ENCODE measurements at regions not wholly inside any gene's neighbourhood (a gene's known extent, or its start where the extent isn't known, plus 50 kb on each side); places are given as distances from the start of the nearest gene placed in this dataset.
"Not testable (repeated sequence)": the region's sequence is repeated elsewhere in the genome, so short reads cannot be mapped to it uniquely, and the experiment has no call there.

GRCh38 chr5:62211405-62211804, 94.6 kb upstream of the KIF2A start:
- no peak for DNase-seq (ENCODE audit: low spot score)
- no peak for FAIRE-seq

DNA sequence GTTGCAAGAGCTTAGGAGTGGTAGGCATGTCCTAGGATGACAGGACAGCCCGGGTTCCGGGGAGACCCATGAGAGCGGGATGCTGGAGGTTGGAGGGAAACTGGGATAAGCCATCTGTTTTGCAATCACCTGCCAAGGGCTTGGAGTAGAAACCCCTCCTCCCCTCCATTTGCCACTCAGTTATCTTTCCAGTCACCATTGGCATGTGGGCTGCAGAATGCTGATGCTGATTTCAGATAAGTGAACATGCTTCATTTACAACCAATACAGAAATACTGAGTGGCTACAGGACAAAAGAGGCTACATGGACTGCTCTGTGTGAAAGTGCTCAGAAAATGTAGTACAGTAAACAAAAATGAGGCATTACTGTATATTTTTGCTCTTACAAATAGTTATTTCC, 93.4 kb upstream of the KIF2A start:
- DNase-seq (ENCODE audit: low spot score) (no peak), FAIRE-seq (no peak)

- DNase-seq (ENCODE audit: low spot score) (no peak), FAIRE-seq (no peak)
These were observed 91.3 kb upstream of the KIF2A start for GRCh38 chr5:62214701-62215100.

DNA sequence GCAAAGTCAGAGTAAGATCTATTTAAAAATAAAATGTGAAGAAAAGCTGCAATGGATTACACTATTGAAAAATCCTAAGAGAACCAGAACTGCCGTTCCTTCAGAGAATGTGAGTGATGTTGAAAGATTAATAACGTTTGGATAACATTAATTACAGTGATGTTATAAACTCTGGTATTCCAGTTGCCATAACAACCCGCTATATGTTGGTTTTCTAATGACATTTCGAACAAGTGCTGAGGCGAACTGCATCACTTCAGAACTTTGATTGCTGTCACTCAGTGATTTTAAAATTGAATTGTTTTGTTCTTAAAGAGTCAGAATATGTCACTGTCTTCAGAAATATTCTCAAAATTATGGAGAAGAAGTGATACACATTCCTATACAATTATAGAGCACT, 89.4 kb upstream of the KIF2A start:
- DNase-seq (ENCODE audit: low spot score); FAIRE-seq: not testable (repeated sequence)

GRCh38 chr5:62217095-62217494, 88.9 kb upstream of the KIF2A start:
- FAIRE-seq; DNase-seq (ENCODE audit: low spot score): not testable (repeated sequence)

- not testable (repeated sequence) for FAIRE-seq; DNase-seq (ENCODE audit: low spot score)
These were observed 87.1 kb upstream of the KIF2A start for GRCh38 chr5:62218860-62219259.

- FAIRE-seq; DNase-seq (ENCODE audit: low spot score): not testable (repeated sequence)
These were observed 84.1 kb upstream of the KIF2A start for GRCh38 chr5:62221881-62222280.

GRCh38 chr5:62222305-62222704, 83.7 kb upstream of the KIF2A start:
- DNase-seq (ENCODE audit: low spot score); FAIRE-seq: not testable (repeated sequence)

DNA sequence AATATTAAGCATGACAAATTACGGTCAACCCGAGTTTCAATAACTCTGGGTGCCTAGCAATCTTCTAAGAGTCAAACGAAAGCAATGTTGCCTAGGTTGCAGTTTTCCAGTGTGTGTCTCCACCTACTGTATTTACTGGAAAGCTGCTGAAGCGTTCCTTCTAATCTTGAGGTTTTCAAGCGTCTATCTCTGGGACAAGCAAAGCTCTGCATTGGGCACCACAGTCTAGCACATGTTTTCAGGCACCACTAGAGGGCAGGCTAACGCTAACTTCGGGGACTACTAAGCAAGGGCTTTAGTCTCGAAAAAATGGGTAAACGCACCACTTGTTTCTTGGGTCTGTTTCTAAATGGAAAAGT, 82.7 kb upstream of the KIF2A start:
- peak; percentile 85 for FAIRE-seq
- DNase-seq (ENCODE audit: low spot score) = not testable (repeated sequence)

- not testable (repeated sequence) for DNase-seq (ENCODE audit: low spot score); FAIRE-seq
These were observed 80.9 kb upstream of the KIF2A start for GRCh38 chr5:62224987-62225601.

GRCh38 chr5:62230876-62231388, 75.1 kb upstream of the KIF2A start:
- not testable (repeated sequence) for FAIRE-seq; DNase-seq (ENCODE audit: low spot score)

- DNase-seq (ENCODE audit: low spot score) (no peak), FAIRE-seq (no peak)
These were observed 74.4 kb upstream of the KIF2A start for GRCh38 chr5:62231576-62231975.

DNA sequence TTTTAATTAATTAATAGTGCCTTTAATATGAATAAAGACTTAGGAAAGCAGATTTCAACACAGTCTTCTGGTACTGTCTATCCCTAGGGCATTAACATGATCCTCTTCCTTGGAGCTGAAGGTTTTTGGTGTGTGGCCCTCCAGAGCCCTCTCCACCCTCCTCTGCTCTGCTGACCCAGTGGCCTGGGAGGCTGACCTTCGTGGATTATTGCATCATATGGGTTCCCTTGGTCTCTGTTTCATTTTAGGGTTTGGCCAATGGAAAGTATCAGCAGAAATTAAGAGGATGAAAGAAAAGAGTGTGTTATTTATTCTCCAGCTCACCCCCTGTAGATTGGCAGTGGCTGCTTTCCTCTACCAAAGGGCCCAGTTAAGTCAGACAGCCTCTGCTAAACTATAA, 73.8 kb upstream of the KIF2A start:
- not testable (repeated sequence) for DNase-seq (ENCODE audit: low spot score); FAIRE-seq

- DNase-seq (ENCODE audit: low spot score) (peak; percentile 28), FAIRE-seq (peak; percentile 24)
These were observed 72.6 kb upstream of the KIF2A start for GRCh38 chr5:62233083-62234046.

DNA sequence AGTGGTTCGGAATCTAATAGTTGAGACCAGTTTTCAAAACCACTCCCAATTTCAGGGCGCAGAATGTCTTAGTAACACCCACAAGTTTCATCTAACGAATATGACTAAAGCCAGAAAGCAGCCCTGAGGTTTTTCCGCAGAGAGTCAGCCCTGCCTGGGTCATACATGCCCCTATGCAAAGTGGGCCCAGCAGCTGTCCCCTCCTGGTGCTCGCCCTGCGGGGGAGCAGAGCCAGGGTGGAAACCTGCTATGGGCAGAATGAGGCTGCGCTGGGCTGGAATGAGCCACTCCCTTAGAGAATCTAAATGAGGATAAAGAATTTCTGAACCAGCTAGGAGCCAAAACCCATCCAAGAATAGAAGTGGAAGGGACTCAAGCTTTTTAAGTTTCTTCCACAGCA, 69.4 kb upstream of the KIF2A start:
- FAIRE-seq; DNase-seq (ENCODE audit: low spot score): not testable (repeated sequence)

DNA sequence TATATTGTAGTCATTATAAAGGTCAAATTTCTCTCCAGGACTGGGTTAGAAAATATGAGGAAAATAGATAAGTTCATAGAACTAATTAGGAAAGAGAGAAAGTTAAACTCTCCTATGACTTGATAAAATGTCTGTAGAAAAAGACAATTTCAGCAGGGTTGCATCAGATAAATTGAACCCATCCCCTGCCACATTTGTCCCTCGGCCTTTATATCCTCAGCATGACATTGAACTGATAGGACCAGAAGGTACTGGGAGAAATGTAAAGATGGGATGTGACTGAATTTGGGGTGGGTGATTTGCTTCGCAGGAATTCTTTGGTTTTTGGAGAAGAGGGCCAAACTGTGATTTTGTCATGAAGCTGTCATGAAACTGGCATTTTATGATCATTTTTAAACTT, 68.1 kb upstream of the KIF2A start:
- FAIRE-seq; DNase-seq (ENCODE audit: low spot score): not testable (repeated sequence)

- not testable (repeated sequence) for DNase-seq (ENCODE audit: low spot score); FAIRE-seq
These were observed 67.4 kb upstream of the KIF2A start for GRCh38 chr5:62238584-62238983.

- FAIRE-seq; DNase-seq (ENCODE audit: low spot score): not testable (repeated sequence)
These were observed 65.5 kb upstream of the KIF2A start for GRCh38 chr5:62240494-62240893.

DNA sequence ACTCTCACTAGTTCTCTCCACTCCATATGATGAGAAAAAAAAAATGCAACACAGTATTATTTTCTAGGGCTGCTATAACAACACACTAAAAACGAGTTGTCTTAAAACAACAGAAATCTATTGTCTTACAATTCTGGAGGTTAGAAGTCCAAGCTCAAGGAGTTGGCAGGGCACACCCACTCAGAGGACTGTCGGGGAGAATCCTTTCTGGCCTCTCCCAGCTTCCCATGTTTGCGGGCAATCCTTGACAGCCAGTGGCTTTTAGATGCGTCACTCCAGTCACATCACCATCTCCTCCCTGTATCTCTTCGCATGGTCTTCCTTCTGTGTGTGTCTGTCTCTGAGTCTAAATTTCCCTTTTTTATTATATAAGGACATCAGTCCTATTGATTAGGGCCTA, 64.0 kb upstream of the KIF2A start:
- DNase-seq (ENCODE audit: low spot score); FAIRE-seq: not testable (repeated sequence)

DNA sequence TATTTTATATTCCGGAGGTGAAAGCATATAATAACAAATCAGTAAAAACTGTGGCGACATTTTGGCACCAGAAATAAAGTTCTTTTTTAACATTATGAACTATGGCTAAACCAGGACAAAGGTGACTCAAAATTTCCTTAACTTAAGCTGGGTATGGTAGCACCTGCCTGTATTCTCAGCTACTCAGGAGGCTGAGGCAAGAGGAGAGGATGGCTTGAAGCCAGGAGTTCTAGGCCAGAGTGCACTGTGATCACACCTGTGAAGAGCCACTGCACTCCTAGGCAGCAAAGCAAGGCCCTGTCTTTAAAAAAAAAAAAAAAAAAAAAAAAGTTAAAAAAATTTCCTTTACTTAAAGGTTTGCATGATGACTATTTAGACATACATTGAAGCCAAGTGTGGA, 63.0 kb upstream of the KIF2A start:
- not testable (repeated sequence) for FAIRE-seq; DNase-seq (ENCODE audit: low spot score)

GRCh38 chr5:62248192-62248591, 57.8 kb upstream of the KIF2A start:
- FAIRE-seq; DNase-seq (ENCODE audit: low spot score): not testable (repeated sequence)

- not testable (repeated sequence) for DNase-seq (ENCODE audit: low spot score); FAIRE-seq
These were observed 55.9 kb upstream of the KIF2A start for GRCh38 chr5:62250085-62250484.
